ENCODE measurements at regions not wholly inside any gene's neighbourhood (a gene's known extent, or its start where the extent isn't known, plus 50 kb on each side); places are given as distances from the start of the nearest gene placed in this dataset.

- DNase-seq (no peak), ATAC-seq (no peak)
- H3K27me3 ChIP-seq, result no peaks in the 10 kb centered on the region
- H3K36me3 ChIP-seq, result no peaks in the 10 kb centered on the region
- no peak for TF ChIP-seq CTCF (IDR thresholded peaks at IDR 0.05)
- no peak overlapping the region for H3K4me3 ChIP-seq
- intact Hi-C loops (cut with DNase I), result no loop called here
- H3K9me3 ChIP-seq, result no peaks in the 10 kb centered on the region
- H3K4me1 ChIP-seq, result no peaks in the 10 kb centered on the region
- no peak overlapping the region for H3K27ac ChIP-seq
Measured at GRCh38 chr6:98016565-98016964, 733.5 kb upstream of the MMS22L start.

DNA sequence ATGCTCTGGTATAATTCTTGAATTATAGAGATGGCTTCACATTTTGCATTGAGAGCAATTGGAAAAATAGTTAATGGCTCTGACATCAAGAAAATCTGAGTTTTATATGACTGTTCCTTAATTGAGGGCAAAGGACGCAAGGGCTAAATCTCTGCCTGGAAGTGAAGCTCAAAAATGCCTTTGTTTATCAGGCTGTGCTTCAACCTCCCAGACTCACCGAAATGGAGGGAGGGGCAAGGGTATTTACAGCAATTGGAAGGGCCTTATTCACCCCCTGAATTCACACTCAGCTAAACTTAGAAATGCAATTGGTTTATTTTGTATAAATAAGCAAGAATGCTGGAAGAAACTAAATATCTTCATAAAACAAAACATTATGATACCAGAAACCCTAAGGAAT lies 737.2 kb upstream of the MMS22L start:
- no peak overlapping the region for H3K27ac ChIP-seq
- H3K9me3 ChIP-seq, result no peaks in the 10 kb centered on the region
- H3K36me3 ChIP-seq, result no peaks in the 10 kb centered on the region
- H3K4me3 ChIP-seq, result no peak overlapping the region
- DNase-seq, result no peak
- no peaks in the 10 kb centered on the region for H3K4me1 ChIP-seq
- TF ChIP-seq CTCF (IDR thresholded peaks at IDR 0.05), result no peak
- intact Hi-C loops (cut with DNase I), result no loop called here
- ATAC-seq, result no peak
- H3K27me3 ChIP-seq, result no peaks in the 10 kb centered on the region

- Histone ChIP-seq H3K36me3 (no peaks in the 10 kb centered on the region), H3K4me1 (no peaks in the 10 kb centered on the region), H3K27ac (no peak overlapping the region), H3K9me3 (no peaks in the 10 kb centered on the region), H3K4me3 (no peak overlapping the region), H3K27me3 (no peaks in the 10 kb centered on the region)
- no peak for ATAC-seq
- DNase-seq, result no peak
- intact Hi-C loops (cut with DNase I), result no loop called here
- TF ChIP-seq CTCF (IDR thresholded peaks at IDR 0.05), result no peak
Measured at GRCh38 chr6:98024359-98024758, 741.3 kb upstream of the MMS22L start.

DNA sequence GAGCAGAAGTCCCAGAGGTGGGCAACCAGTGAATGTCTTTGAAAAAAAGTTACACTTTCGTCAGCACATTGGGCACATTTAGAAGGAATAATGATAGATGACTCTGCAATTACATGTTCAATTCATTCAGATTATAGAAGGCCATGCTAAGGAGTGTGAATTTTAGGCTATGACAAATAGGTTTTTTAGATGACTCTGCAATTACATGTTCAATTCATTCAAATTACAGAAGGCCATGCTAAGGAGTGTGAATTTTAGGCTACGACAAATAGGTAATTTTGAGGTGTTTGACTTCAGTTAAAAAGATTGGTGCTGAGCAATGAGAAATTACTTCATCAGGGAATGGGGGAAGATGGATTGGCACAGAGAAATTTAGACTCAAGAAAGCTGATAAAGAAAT lies 744.9 kb upstream of the MMS22L start:
- no peaks in the 10 kb centered on the region for H3K9me3 ChIP-seq
- H3K4me3 ChIP-seq, result no peak overlapping the region
- DNase-seq, result no peak
- TF ChIP-seq CTCF (IDR thresholded peaks at IDR 0.05), result no peak
- intact Hi-C loops (cut with DNase I), result no loop called here
- no peak for ATAC-seq
- H3K27me3 ChIP-seq, result no peaks in the 10 kb centered on the region
- H3K27ac ChIP-seq, result no peak overlapping the region
- no peaks in the 10 kb centered on the region for H3K4me1 ChIP-seq
- H3K36me3 ChIP-seq, result no peaks in the 10 kb centered on the region

DNA sequence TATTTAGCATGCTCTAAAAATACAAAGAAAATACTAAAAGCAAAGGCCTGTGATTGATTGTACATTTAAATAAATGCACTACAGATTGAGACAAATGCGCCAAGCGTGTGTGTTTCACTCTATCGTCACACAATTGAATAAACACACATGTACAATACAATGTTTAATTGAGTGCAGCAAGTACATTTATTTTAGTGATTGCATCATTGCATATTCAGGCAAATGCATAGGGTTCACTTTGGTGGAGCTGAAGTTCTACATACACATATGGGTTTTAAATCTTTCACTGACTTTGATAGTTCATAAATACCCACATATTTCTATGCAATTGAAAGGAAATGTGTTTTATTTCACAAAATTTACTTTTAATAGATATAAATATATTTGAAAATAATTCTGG lies 750.6 kb upstream of the MMS22L start:
- no peak overlapping the region for H3K27ac ChIP-seq
- no peaks in the 10 kb centered on the region for H3K4me1 ChIP-seq
- H3K36me3 ChIP-seq, result no peaks in the 10 kb centered on the region
- no peaks in the 10 kb centered on the region for H3K9me3 ChIP-seq
- no peaks in the 10 kb centered on the region for H3K27me3 ChIP-seq
- no peak for TF ChIP-seq CTCF (IDR thresholded peaks at IDR 0.05)
- DNase-seq (no peak), ATAC-seq (no peak)
- no peak overlapping the region for H3K4me3 ChIP-seq
- intact Hi-C loops (cut with DNase I), result no loop called here

All from left lung (tissue), 4 donors.